Colonic mucosa (tissue), 4 donors: ENCODE measurements at regions not wholly inside any gene's neighbourhood (a gene's known extent, or its start where the extent isn't known, plus 50 kb on each side); places are given as distances from the start of the nearest gene placed in this dataset.

Experiments used
- DNase-seq: peaks from one replicate; pipeline ENCODE4 v3.0.0-alpha.2; 2020
- H3K27ac ChIP-seq: fragments of 200-600 bp; one replicate; pipeline ENCODE4 v1.8.0; 2021
- H3K27me3 ChIP-seq: fragments of 200-600 bp; one replicate; pipeline ENCODE4 v1.8.0; 2021
- H3K36me3 ChIP-seq: fragments of 200-600 bp; one replicate; pipeline ENCODE4 v1.8.0; 2021
- H3K4me1 ChIP-seq: fragments of 200-600 bp; one replicate; pipeline ENCODE4 v1.8.0; 2021; ENCODE audit warnings: mild to moderate bottlenecking
- H3K4me3 ChIP-seq: fragments of 200-600 bp; one replicate; pipeline ENCODE4 v1.8.0; 2021
- H3K9ac ChIP-seq, 2 donors: one replicate each; pipeline ENCODE4 v1.7.0; 2013; ENCODE audit warnings: control low read depth in 2 of 2, low read depth in 2 of 2, low read length in 2 of 2
- H3K9me3 ChIP-seq: fragments of 200-600 bp; one replicate; pipeline ENCODE4 v1.8.0; 2021
- CTCF ChIP-seq: fragments of 200-600 bp; IDR thresholded peaks from one replicate; pipeline ENCODE4 v1.8.0; 2022; ENCODE audit warnings: antibody characterized with exemption, mild to moderate bottlenecking
- intact Hi-C: fragments of 100-400 bp; cut with DNase I; formaldehyde crosslinking; loops from one replicate; pipeline ENCODE4 v1.14.1; 2022
- donor health status: healthy.
- donor health status: DM: no; HTN: no; CAD: no.
- donor health status: DM: no; HTN: no; CAD: no.

- Histone ChIP-seq H3K9me3 (no peaks in the 10 kb centered on the region), H3K9ac (no peak overlapping the region), H3K27ac (no peak overlapping the region), H3K36me3 (no peaks in the 10 kb centered on the region), H3K4me1 (no peaks in the 10 kb centered on the region), H3K4me3 (no peak overlapping the region), H3K27me3 (no peaks in the 10 kb centered on the region)
- no peak for DNase-seq
- TF ChIP-seq CTCF: no peak
- intact Hi-C loops: no loop called here
Measured at GRCh38 chr12:131578828-131579470, 131.9 kb upstream of the SFSWAP start.

- no peaks in the 10 kb centered on the region for H3K9me3 ChIP-seq
- no peak for TF ChIP-seq CTCF
- H3K36me3 ChIP-seq: no peaks in the 10 kb centered on the region
- no peaks in the 10 kb centered on the region for H3K27me3 ChIP-seq
- DNase-seq: no peak
- H3K4me3 ChIP-seq: no peak overlapping the region
- H3K27ac ChIP-seq: no peak overlapping the region
- H3K4me1 ChIP-seq: no peaks in the 10 kb centered on the region
- no peak overlapping the region for H3K9ac ChIP-seq
- intact Hi-C loops: no loop called here
Measured at GRCh38 chr12:131583090-131583712, 127.7 kb upstream of the SFSWAP start.

- intact Hi-C loops: no loop called here
- Histone ChIP-seq H3K4me3 (no peak overlapping the region), H3K4me1 (no peaks in the 10 kb centered on the region), H3K27me3 (no peaks in the 10 kb centered on the region), H3K9ac (no peak overlapping the region), H3K9me3 (no peaks in the 10 kb centered on the region), H3K27ac (no peak overlapping the region), H3K36me3 (no peaks in the 10 kb centered on the region)
- DNase-seq: no peak
- TF ChIP-seq CTCF: no peak
Measured at GRCh38 chr12:131586269-131586668, 124.6 kb upstream of the SFSWAP start.

- Histone ChIP-seq H3K27ac (no peak overlapping the region), H3K4me3 (no peak overlapping the region), H3K4me1 (no peaks in the 10 kb centered on the region), H3K36me3 (no peaks in the 10 kb centered on the region), H3K27me3 (no peaks in the 10 kb centered on the region), H3K9me3 (no peaks in the 10 kb centered on the region), H3K9ac (no peak overlapping the region)
- no peak for DNase-seq
- intact Hi-C loops: no loop called here
- TF ChIP-seq CTCF: no peak
Measured at GRCh38 chr12:131586761-131587160, 124.1 kb upstream of the SFSWAP start.

- H3K4me1 ChIP-seq: no peaks in the 10 kb centered on the region
- no peak overlapping the region for H3K27ac ChIP-seq
- no peaks in the 10 kb centered on the region for H3K36me3 ChIP-seq
- DNase-seq: no peak
- no peaks in the 10 kb centered on the region for H3K27me3 ChIP-seq
- no peaks in the 10 kb centered on the region for H3K9me3 ChIP-seq
- TF ChIP-seq CTCF: no peak
- intact Hi-C loops: no loop called here
- no peak overlapping the region for H3K9ac ChIP-seq
- no peak overlapping the region for H3K4me3 ChIP-seq
Measured at GRCh38 chr12:131587565-131587964, 123.3 kb upstream of the SFSWAP start.
